Dendritic cell treated with granulocyte-macrophage colony-stimulating factor and Interleukin-4, amounts not matched to agents 40 ng/mL and 50 ng/mL, for 4 days (primary cell): ENCODE measurements at regions not wholly inside any gene's neighbourhood (a gene's known extent, or its start where the extent isn't known, plus 50 kb on each side); places are given as distances from the start of the nearest gene placed in this dataset.

ENCODE experiments used
- H3K27ac Mint-ChIP-seq: one replicate; pipeline ENCODE4 v1.8.0; 2022; ENCODE audit warnings: mild to moderate bottlenecking, mixed read lengths
- H3K27me3 Mint-ChIP-seq: one replicate; pipeline ENCODE4 v1.8.0; 2022; ENCODE audit warnings: mild to moderate bottlenecking, mixed read lengths
- H3K36me3 Mint-ChIP-seq: one replicate; pipeline ENCODE4 v1.8.0; 2022; ENCODE audit warnings: low read depth, mixed read lengths
- H3K4me1 Mint-ChIP-seq: one replicate; pipeline ENCODE4 v1.8.0; 2022; ENCODE audit warnings: low read depth, mixed read lengths
- H3K4me3 Mint-ChIP-seq: one replicate; pipeline ENCODE4 v1.8.0; 2022; ENCODE audit warnings: mild to moderate bottlenecking, moderate library complexity, mixed read lengths
- H3K9me3 Mint-ChIP-seq: one replicate; pipeline ENCODE4 v1.8.0; 2022; ENCODE audit warnings: mixed read lengths
- intact Hi-C: fragments of 100-400 bp; cut with micrococcal nuclease; formaldehyde crosslinking; loops from one replicate; pipeline ENCODE4 v1.15.0; 2022

- intact Hi-C loops, result no loop called here
- Mint-ChIP-seq H3K4me1 (no peaks in the 10 kb centered on the region), H3K36me3 (no peaks in the 10 kb centered on the region), H3K27me3 (no peaks in the 10 kb centered on the region), H3K4me3 (no peak overlapping the region), H3K9me3 (no peaks in the 10 kb centered on the region), H3K27ac (no peak overlapping the region)
Measured at GRCh38 chr3:190912736-190913135, 50.2 kb upstream of the GMNC start.
